ENCODE measurements at regions not wholly inside any gene's neighbourhood (a gene's known extent, or its start where the extent isn't known, plus 50 kb on each side); places are given as distances from the start of the nearest gene placed in this dataset.
"Not testable (repeated sequence)": the region's sequence is repeated elsewhere in the genome, so short reads cannot be mapped to it uniquely, and the experiment has no call there.

DNA sequence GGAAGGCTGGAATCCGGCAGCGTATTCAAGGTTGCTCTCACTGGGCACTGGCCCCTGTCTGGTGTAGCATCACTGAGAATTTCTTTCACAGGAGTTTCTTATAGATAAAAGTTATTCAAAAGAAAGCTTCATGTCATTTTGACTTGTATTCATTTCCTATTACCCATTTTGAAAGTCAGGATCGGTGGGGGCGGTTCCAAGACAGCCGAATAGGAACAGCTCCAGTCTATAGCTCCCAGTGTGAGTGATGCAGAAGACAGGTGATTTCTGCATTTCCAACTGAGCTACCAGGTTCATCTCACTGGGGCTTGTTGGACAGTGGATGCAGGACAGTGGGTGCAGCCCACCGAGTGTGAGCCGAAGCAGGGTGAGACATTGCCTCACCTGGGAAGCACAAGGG, 51.5 kb upstream of the CDC42EP3 start:
- POLR2A ChIA-PET (ENCODE audit: low non-redundant PET); DNase-seq (ENCODE audit: low spot score); CTCF ChIA-PET; H3K27ac ChIP-seq: not testable (repeated sequence)

DNA sequence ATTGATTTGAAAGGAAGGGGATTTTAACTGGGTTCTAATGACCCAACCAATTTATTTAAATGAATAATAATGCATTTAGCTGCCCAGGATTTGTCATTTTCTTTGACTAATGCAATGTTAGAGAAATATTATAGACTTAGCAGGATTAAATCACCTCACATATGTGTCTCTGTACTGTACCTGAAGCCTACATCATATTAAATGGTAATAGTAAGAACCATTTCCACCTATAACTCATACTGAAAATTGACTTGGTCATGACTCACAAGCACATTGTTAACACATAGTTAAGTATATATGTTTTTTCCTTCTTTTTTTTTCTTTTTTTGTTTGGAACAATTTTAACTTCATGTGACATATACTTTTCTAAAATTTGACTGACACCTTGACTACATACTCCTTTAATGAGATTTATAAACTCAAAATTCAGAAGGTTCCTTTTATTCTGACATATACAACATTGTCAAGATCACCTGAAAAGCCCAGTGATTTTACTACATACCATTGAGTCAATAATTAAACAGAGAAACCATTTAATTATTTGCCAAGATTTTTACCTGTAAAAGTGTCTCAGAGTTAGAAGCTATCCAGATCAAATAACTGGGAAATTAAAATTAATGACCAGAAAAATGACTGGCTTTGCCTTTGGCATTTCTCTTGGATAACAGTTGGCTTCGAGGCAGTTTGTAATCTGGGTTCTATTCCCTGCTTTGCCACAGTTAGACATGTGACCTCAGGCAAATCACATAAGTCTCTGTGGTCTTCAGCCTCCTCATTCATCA, 58.8 kb upstream of the CDC42EP3 start:
- no peak overlapping the region for H3K27ac ChIP-seq
- DNase-seq (ENCODE audit: low spot score) = no peak
- POLR2A ChIA-PET (ENCODE audit: low non-redundant PET) = no interaction called here
- TF ChIP-seq, protein P1, sequence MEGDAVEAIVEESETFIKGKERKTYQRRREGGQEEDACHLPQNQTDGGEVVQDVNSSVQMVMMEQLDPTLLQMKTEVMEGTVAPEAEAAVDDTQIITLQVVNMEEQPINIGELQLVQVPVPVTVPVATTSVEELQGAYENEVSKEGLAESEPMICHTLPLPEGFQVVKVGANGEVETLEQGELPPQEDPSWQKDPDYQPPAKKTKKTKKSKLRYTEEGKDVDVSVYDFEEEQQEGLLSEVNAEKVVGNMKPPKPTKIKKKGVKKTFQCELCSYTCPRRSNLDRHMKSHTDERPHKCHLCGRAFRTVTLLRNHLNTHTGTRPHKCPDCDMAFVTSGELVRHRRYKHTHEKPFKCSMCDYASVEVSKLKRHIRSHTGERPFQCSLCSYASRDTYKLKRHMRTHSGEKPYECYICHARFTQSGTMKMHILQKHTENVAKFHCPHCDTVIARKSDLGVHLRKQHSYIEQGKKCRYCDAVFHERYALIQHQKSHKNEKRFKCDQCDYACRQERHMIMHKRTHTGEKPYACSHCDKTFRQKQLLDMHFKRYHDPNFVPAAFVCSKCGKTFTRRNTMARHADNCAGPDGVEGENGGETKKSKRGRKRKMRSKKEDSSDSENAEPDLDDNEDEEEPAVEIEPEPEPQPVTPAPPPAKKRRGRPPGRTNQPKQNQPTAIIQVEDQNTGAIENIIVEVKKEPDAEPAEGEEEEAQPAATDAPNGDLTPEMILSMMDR (conservative IDR thresholded peaks at IDR 0.05; ENCODE audit: low read depth) = no peak
- CTCF ChIA-PET = no interaction called here

DNA sequence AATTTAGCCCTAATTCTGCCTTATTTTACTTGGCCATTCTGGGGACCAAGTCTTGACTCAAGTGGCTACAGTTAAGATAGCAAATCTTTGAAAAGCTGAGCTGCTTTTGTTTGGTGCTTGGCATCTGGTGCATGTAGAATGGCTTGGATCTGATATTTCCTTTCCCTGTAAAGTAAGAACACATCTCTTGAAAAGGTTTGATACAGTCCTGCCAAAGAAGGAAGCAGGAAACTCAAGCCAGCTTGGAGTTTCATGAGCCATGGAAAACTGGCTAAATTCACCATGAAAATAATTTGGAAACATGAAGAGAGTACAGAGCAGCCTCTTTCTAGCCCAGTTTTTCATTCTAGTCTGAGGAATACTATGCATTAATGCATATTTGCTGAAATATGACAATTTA, 61.0 kb upstream of the CDC42EP3 start:
- POLR2A ChIA-PET (ENCODE audit: low non-redundant PET); DNase-seq (ENCODE audit: low spot score); H3K27ac ChIP-seq: not testable (repeated sequence)
- CTCF ChIA-PET = interaction anchor here (0.5 kb wide), 1 partner anchor 282 kb away, joined by 3 read pairs; no protein-coding TSS in a partner anchor

DNA sequence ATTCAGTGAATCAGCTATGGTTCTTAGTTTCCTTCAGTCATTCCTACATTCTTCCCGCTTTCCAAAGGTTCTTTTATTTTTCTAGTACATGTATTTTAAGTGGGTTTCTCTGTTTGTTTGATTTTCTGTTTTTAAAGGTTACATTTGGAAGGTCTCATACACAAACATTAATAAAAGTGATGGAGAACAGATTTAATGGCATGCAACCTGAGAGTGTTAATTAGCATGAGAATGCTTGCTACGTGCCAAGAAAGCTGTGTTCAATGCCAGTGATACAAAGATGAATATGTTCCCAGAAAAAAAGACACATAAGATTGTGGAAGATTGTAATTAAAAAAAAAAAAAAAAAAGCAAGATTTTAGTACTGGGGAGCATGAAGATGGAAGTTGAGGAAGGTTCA, 61.8 kb upstream of the CDC42EP3 start:
- TF ChIP-seq, protein P1 (conservative IDR thresholded peaks at IDR 0.05; ENCODE audit: low read depth) = no peak
- CTCF ChIA-PET = no interaction called here
- DNase-seq (ENCODE audit: low spot score) = no peak
- POLR2A ChIA-PET (ENCODE audit: low non-redundant PET) = no interaction called here
- H3K27ac ChIP-seq = no peak overlapping the region

DNA sequence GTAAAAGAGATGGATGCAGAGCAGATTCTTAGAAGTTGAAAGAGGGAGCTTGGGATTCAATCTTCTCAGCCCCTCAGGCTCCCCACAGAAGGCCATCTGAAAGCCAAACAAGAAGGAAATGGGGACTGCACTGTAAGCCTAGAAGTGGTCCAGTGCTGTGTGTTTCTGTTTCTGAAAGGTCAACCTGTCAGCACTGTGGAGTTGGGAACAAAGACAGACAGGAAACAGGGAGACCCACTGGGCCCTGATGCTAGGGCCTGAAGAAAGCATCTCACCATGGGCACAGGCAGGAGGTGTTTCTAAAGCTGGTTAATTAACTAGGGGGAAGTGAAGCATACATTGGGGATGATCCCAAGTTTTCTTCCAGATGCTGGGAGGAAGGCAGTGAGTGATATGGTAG, 62.5 kb upstream of the CDC42EP3 start:
- POLR2A ChIA-PET (ENCODE audit: low non-redundant PET); CTCF ChIA-PET; DNase-seq (ENCODE audit: low spot score); H3K27ac ChIP-seq: not testable (repeated sequence)

GRCh38 chr2:37734891-37735523, 63.6 kb upstream of the CDC42EP3 start:
- H3K27ac ChIP-seq; POLR2A ChIA-PET (ENCODE audit: low non-redundant PET); CTCF ChIA-PET; DNase-seq (ENCODE audit: low spot score): not testable (repeated sequence)

- POLR2A ChIA-PET (ENCODE audit: low non-redundant PET); DNase-seq (ENCODE audit: low spot score); H3K27ac ChIP-seq; CTCF ChIA-PET: not testable (repeated sequence)
These were observed 64.1 kb upstream of the CDC42EP3 start for GRCh38 chr2:37735524-37735910.

DNA sequence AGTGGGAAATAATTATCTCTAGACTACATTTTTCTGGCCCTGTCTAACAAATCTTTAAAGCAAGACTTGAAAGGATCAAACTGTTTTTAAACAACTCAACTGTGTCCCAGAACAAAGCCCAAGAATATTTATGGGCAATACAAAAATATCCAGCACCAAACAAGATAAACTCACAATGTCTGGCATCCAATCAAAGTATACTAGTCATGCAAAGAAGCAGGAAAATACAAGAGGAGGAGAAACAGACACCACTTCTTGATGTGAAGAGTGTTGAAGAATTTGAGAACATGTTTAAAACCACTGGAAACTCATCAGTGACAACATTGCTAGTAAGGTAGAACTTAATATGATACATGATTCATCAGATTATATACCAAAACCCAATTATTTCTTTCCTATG, 66.1 kb upstream of the CDC42EP3 start:
- H3K27ac ChIP-seq = no peak overlapping the region
- POLR2A ChIA-PET (ENCODE audit: low non-redundant PET) = no interaction called here

DNA sequence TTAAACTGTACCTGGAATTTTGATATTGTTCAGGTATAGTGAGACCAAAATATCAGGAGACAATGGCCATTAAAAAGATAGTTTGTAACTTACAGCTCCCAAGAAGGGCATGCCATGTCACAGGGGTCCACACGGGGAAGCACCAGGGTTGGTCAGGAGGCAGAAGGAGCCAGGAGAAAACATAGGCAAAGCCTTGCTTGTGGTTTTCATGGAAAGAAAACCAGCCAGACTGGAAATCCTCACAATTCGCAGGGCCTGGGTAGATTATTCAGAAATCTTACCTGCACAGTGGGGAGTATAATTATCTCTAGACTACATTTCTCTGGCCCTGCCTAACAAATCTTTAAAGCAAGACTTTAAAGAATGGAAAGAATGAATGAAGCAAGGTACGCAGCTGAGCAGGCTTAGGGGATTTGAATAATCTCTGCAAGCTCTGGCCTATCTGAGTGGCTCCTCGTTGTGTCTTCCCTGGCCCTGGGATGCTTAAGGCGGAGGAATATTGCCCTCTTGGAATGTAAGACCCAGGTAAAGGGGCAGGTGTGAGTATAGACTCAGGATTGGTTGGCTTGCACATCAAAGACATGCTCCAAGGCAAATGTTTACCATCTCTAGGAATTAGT, 66.9 kb upstream of the CDC42EP3 start:
- POLR2A ChIA-PET (ENCODE audit: low non-redundant PET) = no interaction called here
- TF ChIP-seq, protein P1 (conservative IDR thresholded peaks at IDR 0.05; ENCODE audit: low read depth) = no peak
- no peak for DNase-seq (ENCODE audit: low spot score)
- CTCF ChIA-PET = no interaction called here
- no peak overlapping the region for H3K27ac ChIP-seq

More for the DNA sequence above, 66.1 kb upstream of the CDC42EP3 start:
- CTCF ChIA-PET = no interaction called here
- TF ChIP-seq, protein P1 (conservative IDR thresholded peaks at IDR 0.05; ENCODE audit: low read depth) = no peak
- no peak for DNase-seq (ENCODE audit: low spot score)
